ENCODE measurements at regions not wholly inside any gene's neighbourhood (a gene's known extent, or its start where the extent isn't known, plus 50 kb on each side); places are given as distances from the start of the nearest gene placed in this dataset.

DNA sequence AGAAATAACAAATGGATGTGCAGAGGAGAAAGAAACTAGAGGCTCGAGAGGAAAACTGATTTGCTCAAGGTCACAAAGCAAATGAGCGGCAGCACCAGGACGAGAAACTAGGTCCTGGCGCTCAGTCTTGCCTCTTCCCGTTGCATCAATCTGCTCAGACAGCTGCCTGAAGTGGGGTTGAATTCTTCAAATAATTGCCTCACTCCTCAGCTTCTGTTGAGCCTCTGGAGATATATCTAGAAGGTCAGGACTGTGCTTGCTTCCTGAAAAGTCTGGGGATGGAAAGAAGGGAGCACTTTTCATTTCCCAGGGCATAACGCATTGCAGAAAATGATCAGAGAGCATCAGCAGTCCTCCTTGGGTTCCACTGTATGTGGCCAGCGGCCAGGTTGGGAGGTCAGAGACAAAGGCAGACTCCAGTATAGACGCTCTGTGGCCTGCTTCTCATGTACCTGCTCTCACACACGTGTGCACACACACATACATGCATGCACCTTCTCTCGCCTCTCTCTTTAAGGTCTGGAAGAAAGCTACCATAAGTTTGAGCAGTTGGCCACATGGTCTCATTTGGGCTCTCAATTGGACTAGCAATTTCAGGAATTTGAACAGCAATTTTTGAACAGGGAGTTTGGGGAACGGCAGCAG, 83.7 kb upstream of the DUSP5 start:
- intact Hi-C loops (cut with DNase I): no loop called here

DNA sequence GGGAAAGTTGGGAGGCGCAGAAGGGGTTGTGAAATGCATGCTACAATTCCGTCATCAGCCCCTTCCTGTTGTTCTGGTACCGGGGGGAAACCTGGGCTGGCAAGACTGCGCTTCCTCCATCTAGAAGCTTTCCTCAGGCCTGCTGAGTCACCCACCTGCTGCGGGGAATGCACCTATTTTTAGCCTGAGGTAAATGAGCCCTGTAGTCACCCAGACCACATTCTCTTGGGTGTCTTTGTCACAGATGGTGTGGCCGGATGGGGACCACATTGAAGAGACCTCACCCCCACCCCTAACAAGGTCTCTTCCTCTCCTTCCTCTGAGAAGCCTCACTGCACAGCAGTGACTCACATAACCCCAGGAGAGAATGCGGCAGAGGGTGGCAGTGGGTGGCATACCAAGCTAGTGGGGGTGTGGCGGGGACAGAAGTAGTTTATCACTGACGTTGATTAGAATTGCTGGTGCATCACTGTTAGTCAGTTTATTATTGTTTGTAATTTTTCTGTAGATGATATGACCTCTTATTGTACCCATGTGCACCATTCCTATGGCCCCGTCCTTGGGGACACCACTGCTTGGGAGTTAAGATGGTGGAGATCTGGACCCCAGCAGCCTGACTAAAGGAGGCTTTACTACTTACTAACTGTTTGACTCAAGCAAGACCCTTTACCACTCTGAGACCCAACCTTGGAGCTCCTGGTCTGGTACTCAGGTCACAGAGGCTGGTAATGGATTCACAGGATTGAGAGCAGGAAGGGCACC, 83.0 kb upstream of the DUSP5 start:
- Histone ChIP-seq H3K4me1 (ENCODE audit: control insufficient read depth in 1 of 2, insufficient read depth in 2 of 2, low read length in 2 of 2) (no peaks in the 10 kb centered on the region), H3K4me3 (ENCODE audit: low read length in 2 of 2) (no peak overlapping the region), H3K36me3 (ENCODE audit: control insufficient read depth in 1 of 2, insufficient read depth in 2 of 2, low read length in 1 of 2) (no peaks in the 10 kb centered on the region), H3K9me3 (ENCODE audit: control insufficient read depth, low read length) (no peaks in the 10 kb centered on the region), H3K27ac (ENCODE audit: low read depth in 1 of 2, low read length in 2 of 2) (no peak overlapping the region), H3K27me3 (ENCODE audit: control insufficient read depth in 1 of 2, insufficient read depth in 2 of 2, low read length in 1 of 2) (no peaks in the 10 kb centered on the region)
- intact Hi-C loops (cut with DNase I): no loop called here
- DNase-seq: no peak
- WGBS, 2 donors: 92% methylated on average over 10 of the region's 10 CpGs
- ATAC-seq (ENCODE audit: low FRiP score): no peak

More for the DNA sequence above, 83.7 kb upstream of the DUSP5 start:
- no peaks in the 10 kb centered on the region for H3K27me3 ChIP-seq (ENCODE audit: control insufficient read depth in 1 of 2, insufficient read depth in 2 of 2, low read length in 1 of 2)
- DNase-seq (no peak), ATAC-seq (ENCODE audit: low FRiP score) (no peak)
- H3K36me3 ChIP-seq (ENCODE audit: control insufficient read depth in 1 of 2, insufficient read depth in 2 of 2, low read length in 1 of 2): no peaks in the 10 kb centered on the region
- WGBS, 2 donors: 93 to 95% methylated on average over 11 of the region's 11 CpGs
- H3K27ac ChIP-seq (ENCODE audit: low read depth in 1 of 2, low read length in 2 of 2): no peak overlapping the region
- no peaks in the 10 kb centered on the region for H3K9me3 ChIP-seq (ENCODE audit: control insufficient read depth, low read length)
- no peak overlapping the region for H3K4me3 ChIP-seq (ENCODE audit: low read length in 2 of 2)
- H3K4me1 ChIP-seq (ENCODE audit: control insufficient read depth in 1 of 2, insufficient read depth in 2 of 2, low read length in 2 of 2): no peaks in the 10 kb centered on the region

DNA sequence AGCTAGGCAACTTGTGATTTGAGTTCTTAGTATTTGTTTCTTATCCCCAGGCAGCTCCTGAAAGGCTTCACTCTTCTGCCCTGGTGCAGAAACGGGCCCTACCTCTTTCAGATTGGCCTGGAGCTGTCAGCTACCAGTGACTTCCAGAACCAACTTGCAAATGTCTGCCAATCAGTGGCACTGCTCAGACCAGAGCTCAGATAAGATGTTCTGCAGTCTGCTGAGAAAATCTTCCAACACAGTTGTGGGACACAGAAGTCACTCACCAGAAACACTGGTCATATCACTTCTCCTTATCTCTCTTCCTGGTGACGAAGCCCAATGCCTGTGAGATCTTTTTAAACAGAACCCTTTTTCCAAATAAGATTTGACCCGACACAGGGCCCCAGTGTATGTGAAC, 81.9 kb upstream of the DUSP5 start:
- no peaks in the 10 kb centered on the region for H3K36me3 ChIP-seq (ENCODE audit: control insufficient read depth in 1 of 2, insufficient read depth in 2 of 2, low read length in 1 of 2)
- H3K9me3 ChIP-seq (ENCODE audit: control insufficient read depth, low read length): no peaks in the 10 kb centered on the region
- DNase-seq (no peak), ATAC-seq (ENCODE audit: low FRiP score) (no peak)
- H3K27me3 ChIP-seq (ENCODE audit: control insufficient read depth in 1 of 2, insufficient read depth in 2 of 2, low read length in 1 of 2): no peaks in the 10 kb centered on the region
- no peak overlapping the region for H3K27ac ChIP-seq (ENCODE audit: low read depth in 1 of 2, low read length in 2 of 2)
- 42 to 50% methylated on average over 3 of the region's 3 CpGs for WGBS, 2 donors
- intact Hi-C loops (cut with DNase I): no loop called here
- no peaks in the 10 kb centered on the region for H3K4me1 ChIP-seq (ENCODE audit: control insufficient read depth in 1 of 2, insufficient read depth in 2 of 2, low read length in 2 of 2)
- no peak overlapping the region for H3K4me3 ChIP-seq (ENCODE audit: low read length in 2 of 2)

DNA sequence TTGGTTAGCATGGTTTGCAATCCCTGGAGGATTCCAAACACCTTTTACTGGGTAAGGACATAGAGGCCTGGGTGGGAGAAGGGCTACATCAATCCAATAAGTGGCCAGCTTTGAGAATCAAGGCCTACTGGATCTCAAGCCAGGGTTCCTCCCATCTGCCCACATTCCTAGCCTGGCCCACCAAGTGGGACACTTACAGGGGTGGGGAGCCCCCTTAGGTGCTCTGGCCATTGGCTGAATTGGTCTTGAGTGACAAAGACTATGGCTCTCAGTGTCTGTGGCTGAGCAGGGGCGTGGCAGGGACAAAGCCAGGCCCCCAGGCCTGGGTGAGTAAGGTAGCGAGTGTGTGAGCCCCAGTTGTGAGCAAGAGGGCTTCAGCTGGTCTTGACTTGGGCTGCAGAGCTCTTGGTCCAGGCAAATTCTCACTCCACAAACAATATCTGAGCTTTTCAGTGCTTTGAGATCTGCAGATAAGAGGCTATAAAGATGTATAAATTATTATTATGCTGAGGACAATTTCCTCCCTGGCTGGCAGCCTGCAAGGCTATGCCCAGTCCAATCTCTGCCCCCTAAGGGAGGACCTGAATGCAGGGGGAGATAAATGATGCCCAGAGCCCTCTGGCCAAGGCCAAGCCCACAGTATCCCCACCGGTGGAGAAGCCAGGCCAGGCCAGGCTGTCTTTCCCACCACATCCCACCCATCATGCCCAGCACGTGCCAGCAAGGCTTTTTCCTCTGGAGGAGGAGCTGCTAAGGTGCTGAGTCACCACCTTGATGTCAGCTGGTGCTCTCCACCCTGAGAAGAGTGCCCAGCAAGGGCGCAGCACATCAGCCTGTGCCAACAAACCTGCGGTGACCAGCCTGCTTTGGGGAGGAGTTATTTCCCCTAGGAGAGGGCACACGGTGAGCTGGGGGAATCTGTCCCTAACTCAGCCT, 80.7 kb upstream of the DUSP5 start:
- Histone ChIP-seq H3K4me3 (ENCODE audit: low read length in 2 of 2) (no peak overlapping the region), H3K4me1 (ENCODE audit: control insufficient read depth in 1 of 2, insufficient read depth in 2 of 2, low read length in 2 of 2) (no peaks in the 10 kb centered on the region), H3K27me3 (ENCODE audit: control insufficient read depth in 1 of 2, insufficient read depth in 2 of 2, low read length in 1 of 2) (no peaks in the 10 kb centered on the region), H3K36me3 (ENCODE audit: control insufficient read depth in 1 of 2, insufficient read depth in 2 of 2, low read length in 1 of 2) (no peaks in the 10 kb centered on the region), H3K27ac (ENCODE audit: low read depth in 1 of 2, low read length in 2 of 2) (no peak overlapping the region), H3K9me3 (ENCODE audit: control insufficient read depth, low read length) (no peaks in the 10 kb centered on the region)
- no peak for DNase-seq
- intact Hi-C loops (cut with DNase I): no loop called here
- no peak for ATAC-seq (ENCODE audit: low FRiP score)
- 79 to 81% methylated on average over 7 of the region's 7 CpGs for WGBS, 2 donors

GRCh38 chr10:110418218-110418617, 79.5 kb upstream of the DUSP5 start:
- intact Hi-C loops (cut with DNase I): no loop called here
- WGBS, 2 donors: 80% methylated on average over 6 of the region's 6 CpGs
- ATAC-seq (ENCODE audit: low FRiP score) (no peak), DNase-seq (no peak)
- H3K36me3 ChIP-seq (ENCODE audit: control insufficient read depth in 1 of 2, insufficient read depth in 2 of 2, low read length in 1 of 2): no peaks in the 10 kb centered on the region
- no peaks in the 10 kb centered on the region for H3K9me3 ChIP-seq (ENCODE audit: control insufficient read depth, low read length)
- H3K27ac ChIP-seq (ENCODE audit: low read depth in 1 of 2, low read length in 2 of 2): no peak overlapping the region
- H3K27me3 ChIP-seq (ENCODE audit: control insufficient read depth in 1 of 2, insufficient read depth in 2 of 2, low read length in 1 of 2): no peaks in the 10 kb centered on the region
- no peaks in the 10 kb centered on the region for H3K4me1 ChIP-seq (ENCODE audit: control insufficient read depth in 1 of 2, insufficient read depth in 2 of 2, low read length in 2 of 2)
- no peak overlapping the region for H3K4me3 ChIP-seq (ENCODE audit: low read length in 2 of 2)

DNA sequence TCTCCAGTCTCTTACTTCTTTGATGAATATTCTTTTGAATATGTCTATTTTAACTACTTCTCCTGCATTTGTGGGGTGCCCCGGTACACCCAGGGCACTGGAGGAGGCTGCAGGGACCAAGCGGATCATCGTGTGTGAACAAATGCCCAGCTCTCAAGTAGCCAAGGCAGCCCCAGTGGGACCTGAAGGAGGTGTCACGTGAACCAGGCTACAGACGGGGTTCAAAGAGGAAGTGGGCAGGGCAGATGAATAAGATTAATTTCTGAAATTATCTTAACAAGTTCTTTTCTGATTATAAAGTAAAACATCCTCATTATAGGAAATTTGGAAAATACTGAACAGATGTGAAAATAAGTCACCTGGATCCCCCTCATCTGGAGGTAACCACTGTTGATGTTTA, 78.4 kb upstream of the DUSP5 start:
- no peak overlapping the region for H3K4me3 ChIP-seq (ENCODE audit: low read length in 2 of 2)
- ATAC-seq (ENCODE audit: low FRiP score): no peak
- 82 to 90% methylated on average over 5 of the region's 5 CpGs for whole genome bisulfite sequencing, 2 donors
- H3K27me3 ChIP-seq (ENCODE audit: control insufficient read depth in 1 of 2, insufficient read depth in 2 of 2, low read length in 1 of 2): no peaks in the 10 kb centered on the region
- no peaks in the 10 kb centered on the region for H3K9me3 ChIP-seq (ENCODE audit: control insufficient read depth, low read length)
- intact Hi-C loops (cut with DNase I): no loop called here
- no peaks in the 10 kb centered on the region for H3K4me1 ChIP-seq (ENCODE audit: control insufficient read depth in 1 of 2, insufficient read depth in 2 of 2, low read length in 2 of 2)
- H3K27ac ChIP-seq (ENCODE audit: low read depth in 1 of 2, low read length in 2 of 2): no peak overlapping the region
- no peak for DNase-seq
- no peaks in the 10 kb centered on the region for H3K36me3 ChIP-seq (ENCODE audit: control insufficient read depth in 1 of 2, insufficient read depth in 2 of 2, low read length in 1 of 2)

DNA sequence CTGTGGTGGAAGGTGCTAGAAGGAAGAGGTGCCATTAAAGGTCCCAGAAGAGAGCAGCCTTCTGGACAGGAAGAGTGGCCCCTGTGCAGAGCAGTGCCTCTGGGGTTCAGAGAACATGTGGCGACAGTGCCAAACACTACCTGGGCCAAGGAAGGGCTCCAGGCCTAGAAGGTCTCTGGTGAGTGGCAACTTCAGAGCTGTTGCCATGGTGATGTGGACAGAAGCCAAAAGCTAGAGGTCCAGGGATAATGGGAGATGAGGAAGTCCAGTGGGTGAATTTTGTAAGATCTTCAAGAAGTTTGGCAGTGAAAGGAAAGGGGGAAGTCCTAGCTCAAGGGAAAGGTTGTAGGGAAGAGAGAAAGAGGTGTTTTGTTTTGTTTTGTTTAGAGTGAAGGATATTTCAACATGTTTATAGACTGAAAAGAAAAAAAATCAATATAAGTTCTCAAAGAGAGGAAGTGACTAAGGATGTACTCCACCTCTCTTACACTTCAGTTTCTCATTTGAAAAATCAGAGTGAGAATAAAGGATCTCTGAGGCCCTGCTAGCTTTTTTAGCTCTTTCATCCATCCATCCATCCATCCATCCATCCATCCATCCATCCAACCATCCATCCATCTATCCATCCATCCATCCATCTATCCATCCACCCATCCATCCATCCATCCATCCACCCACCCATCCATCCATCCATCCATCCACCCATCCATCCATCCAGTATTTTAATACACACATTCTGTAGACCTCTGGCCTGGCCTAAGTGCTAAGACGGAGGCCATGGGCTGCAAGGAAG, 77.1 kb upstream of the DUSP5 start:
- Histone ChIP-seq H3K27ac (ENCODE audit: low read depth in 1 of 2, low read length in 2 of 2) (no peak overlapping the region), H3K27me3 (ENCODE audit: control insufficient read depth in 1 of 2, insufficient read depth in 2 of 2, low read length in 1 of 2) (no peaks in the 10 kb centered on the region), H3K9me3 (ENCODE audit: control insufficient read depth, low read length) (no peaks in the 10 kb centered on the region), H3K4me3 (ENCODE audit: low read length in 2 of 2) (no peak overlapping the region), H3K36me3 (ENCODE audit: control insufficient read depth in 1 of 2, insufficient read depth in 2 of 2, low read length in 1 of 2) (no peaks in the 10 kb centered on the region), H3K4me1 (ENCODE audit: control insufficient read depth in 1 of 2, insufficient read depth in 2 of 2, low read length in 2 of 2) (no peaks in the 10 kb centered on the region)
- ATAC-seq (ENCODE audit: low FRiP score) (no peak), DNase-seq (peak in 1 of 2 donors; percentile 59)
- intact Hi-C loops (cut with DNase I): no loop called here
- WGBS, 2 donors: 95 to 96% methylated on average over 2 of the region's 2 CpGs

GRCh38 chr10:110421512-110422138, 76.1 kb upstream of the DUSP5 start:
- intact Hi-C loops (cut with DNase I): no loop called here
- no peak overlapping the region for H3K4me3 ChIP-seq (ENCODE audit: low read length in 2 of 2)
- H3K36me3 ChIP-seq (ENCODE audit: control insufficient read depth in 1 of 2, insufficient read depth in 2 of 2, low read length in 1 of 2): no peaks in the 10 kb centered on the region
- ATAC-seq (ENCODE audit: low FRiP score) (no peak), DNase-seq (no peak)
- no peaks in the 10 kb centered on the region for H3K9me3 ChIP-seq (ENCODE audit: control insufficient read depth, low read length)
- WGBS, 2 donors: 75 to 76% methylated on average over 3 of the region's 3 CpGs
- H3K27me3 ChIP-seq (ENCODE audit: control insufficient read depth in 1 of 2, insufficient read depth in 2 of 2, low read length in 1 of 2): no peaks in the 10 kb centered on the region
- no peaks in the 10 kb centered on the region for H3K4me1 ChIP-seq (ENCODE audit: control insufficient read depth in 1 of 2, insufficient read depth in 2 of 2, low read length in 2 of 2)
- no peak overlapping the region for H3K27ac ChIP-seq (ENCODE audit: low read depth in 1 of 2, low read length in 2 of 2)
